K562 (cell line): ENCODE measurements at regions not wholly inside any gene's neighbourhood (a gene's known extent, or its start where the extent isn't known, plus 50 kb on each side); places are given as distances from the start of the nearest gene placed in this dataset.

Experiments used
- ATF6 ChIP-seq: sonication (generic); formaldehyde crosslinking; IDR thresholded peaks from 2 replicates; pipeline ENCODE4 v1.4.0; 2020; ENCODE audit warnings: mild to moderate bottlenecking, missing genetic modification reagents
- CEBPB ChIP-seq: fragments of 450-650 bp; IDR thresholded peaks from 2 replicates; pipeline ENCODE4 v1.6.1; 2016; ENCODE audit warnings: missing genetic modification characterization, missing compliant biosample characterization
- EZH2 ChIP-seq: IDR thresholded peaks from 2 replicates; pipeline ENCODE4 v1.6.1; 2012; ENCODE audit warnings: low read depth, mild to moderate bottlenecking, inconsistent platforms, low read length, borderline replicate concordance
- MAX ChIP-seq: sonication (generic); formaldehyde crosslinking; IDR thresholded peaks from 2 replicates; pipeline ENCODE4 v1.9.0; 2022; ENCODE audit warnings: mild to moderate bottlenecking, missing genetic modification reagents
- PPARD ChIP-seq: fragments of 250-450 bp; sonication (Bioruptor Pico); IDR thresholded peaks from 2 replicates; pipeline ENCODE4 v1.8.0; 2022; ENCODE audit warnings: inconsistent platforms, mild to moderate bottlenecking, moderate library complexity
- SMARCC2 ChIP-seq: fragments of 450-650 bp; IDR thresholded peaks from 2 replicates; pipeline ENCODE4 v1.6.1; 2017; ENCODE audit warnings: antibody characterized with exemption, moderate library complexity, mild to moderate bottlenecking, low read depth
- TARDBP ChIP-seq: fragments of 450-650 bp; IDR thresholded peaks from 2 replicates; pipeline ENCODE4 v1.6.1; 2016
- THRB ChIP-seq: fragments of 450-650 bp; formaldehyde crosslinking; conservative IDR thresholded peaks from 2 replicates; pipeline ENCODE4 v1.4.0; 2022; ENCODE audit warnings: mild to moderate bottlenecking, missing genetic modification characterization
- ZBTB7A ChIP-seq: IDR thresholded peaks from 2 replicates; pipeline ENCODE4 v1.6.1; 2011; ENCODE audit warnings: low read depth, mild to moderate bottlenecking, low read length, moderate library complexity, borderline replicate concordance; ENCODE audit not compliant: control insufficient read depth
- TF ChIP-seq, protein P1 (sequence below): fragments of 450-650 bp; IDR thresholded peaks from 2 replicates; pipeline ENCODE4 v1.6.1; 2014; ENCODE audit warnings: low read depth, mild to moderate bottlenecking, moderate library complexity, borderline replicate concordance
- TF ChIP-seq, protein P2 (sequence below), 2 experiments: fragments of 450-650 bp in 1 of 2; sonication (generic) in 1 of 2; formaldehyde crosslinking in 1 of 2; IDR thresholded peaks in 1 of 2; conservative IDR thresholded peaks in 1 of 2; 2 replicates each; pipeline versions ENCODE4 v1.6.1 to v1.8.1; 2016 to 2023; ENCODE audit warnings: mild to moderate bottlenecking in 2 of 2, moderate library complexity in 2 of 2, inconsistent platforms in 1 of 2, missing genetic modification reagents in 1 of 2
- TF ChIP-seq, protein P3 (sequence below): sonication (generic); formaldehyde crosslinking; IDR thresholded peaks from 2 replicates; pipeline ENCODE4 v1.8.0; 2022; ENCODE audit warnings: mild to moderate bottlenecking, missing genetic modification reagents

GRCh38 chr4:169338241-169338640 is 67.5 kb upstream of the SH3RF1 start:
- no peak for TF ChIP-seq PPARD
- TF ChIP-seq EZH2: no peak
- no peak for TF ChIP-seq THRB (CRISPR knock-in tag)
- no peak for TF ChIP-seq MAX (CRISPR knock-in tag)
- TF ChIP-seq, protein P1, sequence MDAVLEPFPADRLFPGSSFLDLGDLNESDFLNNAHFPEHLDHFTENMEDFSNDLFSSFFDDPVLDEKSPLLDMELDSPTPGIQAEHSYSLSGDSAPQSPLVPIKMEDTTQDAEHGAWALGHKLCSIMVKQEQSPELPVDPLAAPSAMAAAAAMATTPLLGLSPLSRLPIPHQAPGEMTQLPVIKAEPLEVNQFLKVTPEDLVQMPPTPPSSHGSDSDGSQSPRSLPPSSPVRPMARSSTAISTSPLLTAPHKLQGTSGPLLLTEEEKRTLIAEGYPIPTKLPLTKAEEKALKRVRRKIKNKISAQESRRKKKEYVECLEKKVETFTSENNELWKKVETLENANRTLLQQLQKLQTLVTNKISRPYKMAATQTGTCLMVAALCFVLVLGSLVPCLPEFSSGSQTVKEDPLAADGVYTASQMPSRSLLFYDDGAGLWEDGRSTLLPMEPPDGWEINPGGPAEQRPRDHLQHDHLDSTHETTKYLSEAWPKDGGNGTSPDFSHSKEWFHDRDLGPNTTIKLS: no peak
- no peak for TF ChIP-seq CEBPB (tag)
- no peak for TF ChIP-seq TARDBP
- no peak for TF ChIP-seq ATF6
- TF ChIP-seq ZBTB7A: no peak
- TF ChIP-seq, protein P2, sequence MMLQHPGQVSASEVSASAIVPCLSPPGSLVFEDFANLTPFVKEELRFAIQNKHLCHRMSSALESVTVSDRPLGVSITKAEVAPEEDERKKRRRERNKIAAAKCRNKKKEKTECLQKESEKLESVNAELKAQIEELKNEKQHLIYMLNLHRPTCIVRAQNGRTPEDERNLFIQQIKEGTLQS (IDR thresholded peaks at IDR 0.05): no peak
- TF ChIP-seq, protein P2 (CRISPR knock-in tag; conservative IDR thresholded peaks at IDR 0.05): no peak
- TF ChIP-seq, protein P3, sequence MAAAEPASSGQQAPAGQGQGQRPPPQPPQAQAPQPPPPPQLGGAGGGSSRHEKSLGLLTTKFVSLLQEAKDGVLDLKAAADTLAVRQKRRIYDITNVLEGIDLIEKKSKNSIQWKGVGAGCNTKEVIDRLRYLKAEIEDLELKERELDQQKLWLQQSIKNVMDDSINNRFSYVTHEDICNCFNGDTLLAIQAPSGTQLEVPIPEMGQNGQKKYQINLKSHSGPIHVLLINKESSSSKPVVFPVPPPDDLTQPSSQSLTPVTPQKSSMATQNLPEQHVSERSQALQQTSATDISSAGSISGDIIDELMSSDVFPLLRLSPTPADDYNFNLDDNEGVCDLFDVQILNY (CRISPR knock-in tag): no peak
- no peak for TF ChIP-seq SMARCC2
